ENCODE measurements at regions not wholly inside any gene's neighbourhood (a gene's known extent, or its start where the extent isn't known, plus 50 kb on each side); places are given as distances from the start of the nearest gene placed in this dataset.

- DNase-seq, result no peak
Measured at GRCh38 chr20:51216850-51217249, 193.9 kb upstream of the KCNG1 start.

- DNase-seq, result no peak
Measured at GRCh38 chr20:51212816-51213215, 189.9 kb upstream of the KCNG1 start.

- DNase-seq, result no peak
Measured at GRCh38 chr20:51211191-51211590, 188.3 kb upstream of the KCNG1 start.

- no peak for DNase-seq
Measured at GRCh38 chr20:51210084-51210483, 187.2 kb upstream of the KCNG1 start.

GRCh38 chr20:51208162-51208561 is 185.3 kb upstream of the KCNG1 start:
- DNase-seq, result no peak

- DNase-seq, result no peak
Measured at GRCh38 chr20:51206032-51206662, 183.2 kb upstream of the KCNG1 start.

GRCh38 chr20:51204794-51205193 is 181.9 kb upstream of the KCNG1 start:
- no peak for DNase-seq

- DNase-seq, result no peak
Measured at GRCh38 chr20:51204051-51204715, 181.3 kb upstream of the KCNG1 start.

- no peak for DNase-seq
Measured at GRCh38 chr20:51202304-51202703, 179.4 kb upstream of the KCNG1 start.

GRCh38 chr20:51199920-51200319 is 177.0 kb upstream of the KCNG1 start:
- DNase-seq, result no peak

- no peak for DNase-seq
Measured at GRCh38 chr20:51198876-51199523, 176.1 kb upstream of the KCNG1 start.

GRCh38 chr20:51198238-51198637 is 175.3 kb upstream of the KCNG1 start:
- DNase-seq, result no peak

GRCh38 chr20:51196991-51197651 is 174.2 kb upstream of the KCNG1 start:
- DNase-seq, result no peak

GRCh38 chr20:51195990-51196389 is 173.1 kb upstream of the KCNG1 start:
- no peak for DNase-seq

- no peak for DNase-seq
Measured at GRCh38 chr20:51195419-51195901, 172.6 kb upstream of the KCNG1 start.

GRCh38 chr20:51193066-51193772 is 170.3 kb upstream of the KCNG1 start:
- DNase-seq, result no peak

GRCh38 chr20:51190783-51191180 is 167.9 kb upstream of the KCNG1 start:
- DNase-seq, result no peak

- no peak for DNase-seq
Measured at GRCh38 chr20:51189814-51190782, 167.2 kb upstream of the KCNG1 start.

GRCh38 chr20:51188941-51189340 is 166.0 kb upstream of the KCNG1 start:
- no peak for DNase-seq

GRCh38 chr20:51187261-51187660 is 164.4 kb upstream of the KCNG1 start:
- no peak for DNase-seq

- DNase-seq, result no peak
Measured at GRCh38 chr20:51185861-51186260, 163.0 kb upstream of the KCNG1 start.

GRCh38 chr20:51185277-51185676 is 162.4 kb upstream of the KCNG1 start:
- DNase-seq, result no peak
